Stomach (tissue), 8 donors: ENCODE measurements at regions not wholly inside any gene's neighbourhood (a gene's known extent, or its start where the extent isn't known, plus 50 kb on each side); places are given as distances from the start of the nearest gene placed in this dataset.
A peak's percentile ranks its signal among the peaks of the same experiment; 100 is the strongest.

Experiments used
- DNase-seq, 2 donors: peaks; one replicate each; pipeline versions ENCODE4 v3.0.0 to v3.0.0-alpha.2; 2013 to 2019
- H3K27ac ChIP-seq, 5 donors: fragments of 200-600 bp in 4 of 5; sonication (generic) in 4 of 5; one replicate each; pipeline ENCODE4 v1.5.1; 2013 to 2019; ENCODE audit warnings: mild to moderate bottlenecking in 1 of 5, moderate library complexity in 1 of 5
- H3K27me3 ChIP-seq, 3 donors: fragments of 200-600 bp; sonication (generic); one replicate each; pipeline ENCODE4 v1.5.1; 2017 to 2019; ENCODE audit warnings: mixed run types in 1 of 3
- H3K36me3 ChIP-seq, 4 donors: fragments of 200-600 bp; sonication (generic); 1 replicate in 3 of 4; 2 replicates in 1 of 4; pipeline ENCODE4 v1.5.1; 2016 to 2019
- H3K4me1 ChIP-seq, 4 donors: fragments of 200-600 bp; sonication (generic); one replicate each; pipeline ENCODE4 v1.5.1; 2016 to 2019
- H3K4me3 ChIP-seq, 4 donors: fragments of 200-600 bp; sonication (generic) in 3 of 4; one replicate each; pipeline ENCODE4 v1.5.1; 2016 to 2019; ENCODE audit warnings: mild to moderate bottlenecking in 1 of 4
- H3K9me3 ChIP-seq, 4 donors: fragments of 200-600 bp; sonication (generic); one replicate each; pipeline ENCODE4 v1.5.1; 2016 to 2019
- CTCF ChIP-seq, 7 experiments: fragments of 450-650 bp in 4 of 7; fragments of 200-600 bp in 3 of 7; sonication (generic) in 3 of 7; IDR thresholded peaks; one replicate each; pipeline ENCODE4 v1.5.1; 2016 to 2019; ENCODE audit warnings: antibody characterized with exemption in 7 of 7, control low read depth in 2 of 7, mild to moderate bottlenecking in 1 of 7
- EP300 ChIP-seq: sonication (generic); formaldehyde crosslinking; IDR thresholded peaks from one replicate; pipeline ENCODE4 v1.6.1; 2017; ENCODE audit warnings: antibody characterized with exemption
- POLR2A ChIP-seq, 4 donors: fragments of 450-650 bp; IDR thresholded peaks; one replicate each; pipeline ENCODE4 v1.6.1; 2016; ENCODE audit warnings: antibody characterized with exemption in 4 of 4, control low read depth in 2 of 4, mild to moderate bottlenecking in 1 of 4, moderate library complexity in 1 of 4
- POLR2AphosphoS5 ChIP-seq, 3 donors: sonication (generic); formaldehyde crosslinking; IDR thresholded peaks; one replicate each; pipeline ENCODE4 v1.6.1; 2016; ENCODE audit warnings: antibody characterized with exemption in 3 of 3
- WGBS, 5 donors: extraction: QIAGEN DNeasy Blood & Tissue Kit in 3 of 5; methylation state at CpG; one replicate each; pipeline versions ENCODE4 v1.1.5 to v1.1.7; 2013 to 2018; 5-methylcytosine and 5-hydroxymethylcytosine counted together
- intact Hi-C: fragments of 100-400 bp; cut with DNase I; formaldehyde crosslinking; loops from one replicate; pipeline ENCODE4 v1.15.1; 2023; ENCODE audit warnings: low total_unique reads
- donor health status: healthy with polysubstance abuse.
- donor health status: Bipolar disorder and iron deficiency.
- donor health status: healthy.

- no peaks in the 10 kb centered on the region for H3K36me3 ChIP-seq
- H3K27ac ChIP-seq: no peak overlapping the region
- no peaks in the 10 kb centered on the region for H3K27me3 ChIP-seq
- H3K4me1 ChIP-seq: no peaks in the 10 kb centered on the region
- TF ChIP-seq CTCF (IDR thresholded peaks at IDR 0.05): no peak
- no peak for TF ChIP-seq EP300
- no peak for TF ChIP-seq POLR2AphosphoS5 (IDR thresholded peaks at IDR 0.05)
- TF ChIP-seq POLR2A (IDR thresholded peaks at IDR 0.05): no peak
- no peaks in the 10 kb centered on the region for H3K9me3 ChIP-seq
- 54 to 67% (median 64%) methylated on average over 2 of the region's 2 CpGs for WGBS, 5 donors
- no peak overlapping the region for H3K4me3 ChIP-seq
- peak in 1 of 2 donors; percentile 77 for DNase-seq
- intact Hi-C loops: no loop called here
Observed at GRCh38 chr13:42702716-42703115, 78.7 kb upstream of the FAM216B start.

GRCh38 chr13:42703740-42704139 is 77.6 kb upstream of the FAM216B start:
- no peaks in the 10 kb centered on the region for H3K4me1 ChIP-seq
- H3K36me3 ChIP-seq: no peaks in the 10 kb centered on the region
- TF ChIP-seq POLR2A (IDR thresholded peaks at IDR 0.05) (no peak), EP300 (no peak), POLR2AphosphoS5 (IDR thresholded peaks at IDR 0.05) (no peak), CTCF (IDR thresholded peaks at IDR 0.05) (no peak)
- no peak for DNase-seq
- intact Hi-C loops: no loop called here
- H3K9me3 ChIP-seq: no peaks in the 10 kb centered on the region
- H3K27me3 ChIP-seq: no peaks in the 10 kb centered on the region
- H3K4me3 ChIP-seq: no peak overlapping the region
- H3K27ac ChIP-seq: no peak overlapping the region

- DNase-seq: no peak
- no peaks in the 10 kb centered on the region for H3K27me3 ChIP-seq
- H3K27ac ChIP-seq: no peak overlapping the region
- H3K4me3 ChIP-seq: no peak overlapping the region
- no peaks in the 10 kb centered on the region for H3K4me1 ChIP-seq
- intact Hi-C loops: no loop called here
- no peaks in the 10 kb centered on the region for H3K36me3 ChIP-seq
- 58 to 79% (median 64%) methylated on average over 3 of the region's 3 CpGs for WGBS, 5 donors
- no peaks in the 10 kb centered on the region for H3K9me3 ChIP-seq
- TF ChIP-seq POLR2AphosphoS5 (IDR thresholded peaks at IDR 0.05) (no peak), EP300 (no peak), POLR2A (IDR thresholded peaks at IDR 0.05) (no peak), CTCF (IDR thresholded peaks at IDR 0.05) (no peak)
Observed at GRCh38 chr13:42706286-42706685, 75.1 kb upstream of the FAM216B start.

GRCh38 chr13:42707048-42707447 is 74.3 kb upstream of the FAM216B start:
- no peaks in the 10 kb centered on the region for H3K4me1 ChIP-seq
- no peak overlapping the region for H3K27ac ChIP-seq
- H3K4me3 ChIP-seq: no peak overlapping the region
- intact Hi-C loops: no loop called here
- 85 to 94% (median 89%) methylated on average over 4 of the region's 4 CpGs for WGBS, 5 donors
- H3K9me3 ChIP-seq: no peaks in the 10 kb centered on the region
- no peaks in the 10 kb centered on the region for H3K36me3 ChIP-seq
- no peaks in the 10 kb centered on the region for H3K27me3 ChIP-seq
- TF ChIP-seq POLR2AphosphoS5 (IDR thresholded peaks at IDR 0.05) (no peak), EP300 (no peak)
- peak in 1 of 2 donors; percentile 4 for DNase-seq

- DNase-seq: no peak
- H3K27ac ChIP-seq: no peak overlapping the region
- intact Hi-C loops: no loop called here
- no peaks in the 10 kb centered on the region for H3K27me3 ChIP-seq
- H3K4me3 ChIP-seq: no peak overlapping the region
- H3K9me3 ChIP-seq: no peaks in the 10 kb centered on the region
- no peaks in the 10 kb centered on the region for H3K36me3 ChIP-seq
- 80 to 88% (median 83%) methylated on average over 4 of the region's 4 CpGs for WGBS, 5 donors
- no peaks in the 10 kb centered on the region for H3K4me1 ChIP-seq
- TF ChIP-seq CTCF (IDR thresholded peaks at IDR 0.05) (no peak), EP300 (no peak), POLR2AphosphoS5 (IDR thresholded peaks at IDR 0.05) (no peak), POLR2A (IDR thresholded peaks at IDR 0.05) (no peak)
Observed at GRCh38 chr13:42707586-42707985, 73.8 kb upstream of the FAM216B start.
